Activated naive CD8-positive, alpha-beta T cell treated with anti-CD3 and anti-CD28 coated beads, Interleukin-2, amount 10 ng/mL, durations not matched to agents 7 days and 5 days (primary cell): ENCODE measurements at regions not wholly inside any gene's neighbourhood (a gene's known extent, or its start where the extent isn't known, plus 50 kb on each side); places are given as distances from the start of the nearest gene placed in this dataset.

ENCODE experiments used
- ATAC-seq: fragments of 150-1000 bp; cut with Tn5 transposase; one replicate; pipeline ENCODE4 v1.10.0; 2021; ENCODE audit warnings: low read depth, moderate library complexity
- POLR2A ChIA-PET: fragments of 350-600 bp; sonication (Branson Sonifier 250); formaldehyde crosslinking; loops from one replicate; lab custom pipeline; 2021; ENCODE audit warnings: antibody characterized with exemption; lab: Charles Lee
- DNase-seq: peaks from one replicate; pipeline ENCODE4 v3.0.0; 2021
- H3K27ac Mint-ChIP-seq: one replicate; pipeline ENCODE4 v1.8.0; 2022; ENCODE audit warnings: mild to moderate bottlenecking, mixed read lengths
- H3K27me3 Mint-ChIP-seq: one replicate; pipeline ENCODE4 v1.8.0; 2022; ENCODE audit warnings: mild to moderate bottlenecking, moderate library complexity, mixed read lengths
- H3K36me3 Mint-ChIP-seq: one replicate; pipeline ENCODE4 v1.8.0; 2021; ENCODE audit warnings: mild to moderate bottlenecking, mixed read lengths
- H3K4me1 Mint-ChIP-seq: one replicate; pipeline ENCODE4 v1.8.0; 2021; ENCODE audit warnings: mixed read lengths
- H3K4me3 Mint-ChIP-seq: one replicate; pipeline ENCODE4 v1.8.0; 2022; ENCODE audit warnings: mild to moderate bottlenecking, moderate library complexity, mixed read lengths
- H3K9me3 Mint-ChIP-seq: one replicate; pipeline ENCODE4 v1.8.0; 2021; ENCODE audit warnings: mixed read lengths

DNA sequence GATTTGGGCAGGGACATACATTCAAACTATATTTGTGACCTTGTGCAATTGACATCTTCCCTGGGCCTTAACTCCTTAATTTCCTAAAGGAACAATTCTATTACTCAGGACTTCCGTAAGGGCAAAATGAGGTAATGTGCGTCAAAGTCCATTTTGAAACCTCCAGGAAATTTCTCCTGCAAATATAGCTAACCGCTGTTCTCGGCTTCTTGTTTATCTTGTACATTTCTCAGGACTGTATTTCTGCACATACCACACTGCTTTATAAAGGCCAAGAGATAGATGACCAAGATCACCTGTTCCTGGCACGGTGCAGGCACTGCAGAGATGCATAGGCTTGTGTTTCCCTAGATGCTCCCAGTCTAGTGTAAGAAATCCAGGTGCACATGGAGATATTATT is 1009.4 kb downstream of the BCL11B start:
- ATAC-seq (no peak), DNase-seq (no peak)
- no peak overlapping the region for H3K4me3 Mint-ChIP-seq
- peaks cover 3% of the 10 kb centered on the region for H3K36me3 Mint-ChIP-seq
- no peaks in the 10 kb centered on the region for H3K27me3 Mint-ChIP-seq
- H3K4me1 Mint-ChIP-seq: peaks cover 4% of the 10 kb centered on the region
- H3K27ac Mint-ChIP-seq: no peak overlapping the region
- POLR2A ChIA-PET: no interaction called here
- peaks cover 6% of the 10 kb centered on the region for H3K9me3 Mint-ChIP-seq

DNA sequence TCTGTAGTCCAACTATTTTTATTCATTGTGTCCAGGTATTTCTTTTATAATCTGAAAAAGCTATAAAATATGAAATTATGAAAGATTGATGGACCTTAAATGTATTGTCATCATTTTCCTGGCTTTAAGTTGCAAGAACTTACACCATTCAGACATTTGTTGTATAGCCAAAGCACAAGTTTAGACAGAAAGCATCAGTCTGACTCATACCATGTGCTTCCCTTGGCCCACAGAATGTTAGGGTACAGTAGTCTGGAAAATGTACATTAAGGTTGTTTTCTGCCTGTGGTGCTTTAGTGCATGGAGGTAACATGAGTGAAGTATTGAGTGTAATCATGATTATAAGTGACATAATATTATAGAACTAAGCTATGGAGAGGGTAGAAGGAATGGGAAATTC is 1002.5 kb downstream of the BCL11B start:
- peaks cover 3% of the 10 kb centered on the region for H3K36me3 Mint-ChIP-seq
- POLR2A ChIA-PET: no interaction called here
- no peak for ATAC-seq
- peaks cover 5% of the 10 kb centered on the region for H3K4me1 Mint-ChIP-seq
- H3K27ac Mint-ChIP-seq: no peak overlapping the region
- no peak for DNase-seq
- H3K4me3 Mint-ChIP-seq: no peak overlapping the region
- peaks cover 1% of the 10 kb centered on the region for H3K27me3 Mint-ChIP-seq
- peaks cover 9% of the 10 kb centered on the region for H3K9me3 Mint-ChIP-seq

- peaks cover 5% of the 10 kb centered on the region for H3K4me1 Mint-ChIP-seq
- no peak overlapping the region for H3K4me3 Mint-ChIP-seq
- POLR2A ChIA-PET: no interaction called here
Measured at GRCh38 chr14:98270201-98270600, 1001.8 kb downstream of the BCL11B start.

DNA sequence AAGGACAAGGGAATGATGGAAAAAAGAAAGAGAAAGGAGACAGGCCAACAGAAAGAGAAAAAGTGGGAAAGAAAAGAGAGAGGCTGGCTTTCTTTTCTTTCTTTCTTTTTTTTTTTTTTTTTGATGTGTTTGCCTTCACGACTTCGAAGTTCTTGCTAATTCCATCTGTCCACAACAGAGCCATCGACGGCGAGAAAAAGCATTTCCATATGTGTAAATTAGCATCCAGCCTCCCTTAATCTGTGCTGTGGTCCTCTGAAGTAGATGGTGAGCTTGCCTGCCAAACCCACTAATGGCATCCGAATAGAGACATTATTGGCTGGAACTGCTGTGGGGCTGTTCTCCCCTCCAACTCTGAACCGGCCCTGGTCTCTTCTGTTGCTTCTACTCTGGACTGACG is 997.4 kb downstream of the BCL11B start:
- DNase-seq (no peak), ATAC-seq (no peak)
- peaks cover 3% of the 10 kb centered on the region for H3K36me3 Mint-ChIP-seq
- H3K27me3 Mint-ChIP-seq: peaks cover 1% of the 10 kb centered on the region
- peaks cover 2% of the 10 kb centered on the region for H3K4me1 Mint-ChIP-seq
- H3K4me3 Mint-ChIP-seq: no peak overlapping the region
- peaks cover 7% of the 10 kb centered on the region for H3K9me3 Mint-ChIP-seq
- POLR2A ChIA-PET: no interaction called here
- H3K27ac Mint-ChIP-seq: no peak overlapping the region

More at GRCh38 chr14:98270201-98270600, 1001.8 kb downstream of the BCL11B start:
- H3K36me3 Mint-ChIP-seq: peaks cover 3% of the 10 kb centered on the region
- peaks cover 1% of the 10 kb centered on the region for H3K27me3 Mint-ChIP-seq
- ATAC-seq (no peak), DNase-seq (no peak)
- H3K27ac Mint-ChIP-seq: no peak overlapping the region
- peaks cover 9% of the 10 kb centered on the region for H3K9me3 Mint-ChIP-seq

GRCh38 chr14:98278800-98279199 is 993.2 kb downstream of the BCL11B start:
- Mint-ChIP-seq H3K27me3 (peaks cover 1% of the 10 kb centered on the region), H3K9me3 (peaks cover 7% of the 10 kb centered on the region), H3K27ac (no peak overlapping the region), H3K36me3 (peaks cover 5% of the 10 kb centered on the region), H3K4me1 (no peaks in the 10 kb centered on the region), H3K4me3 (no peak overlapping the region)
- POLR2A ChIA-PET: no interaction called here
- ATAC-seq: no peak
- no peak for DNase-seq

DNA sequence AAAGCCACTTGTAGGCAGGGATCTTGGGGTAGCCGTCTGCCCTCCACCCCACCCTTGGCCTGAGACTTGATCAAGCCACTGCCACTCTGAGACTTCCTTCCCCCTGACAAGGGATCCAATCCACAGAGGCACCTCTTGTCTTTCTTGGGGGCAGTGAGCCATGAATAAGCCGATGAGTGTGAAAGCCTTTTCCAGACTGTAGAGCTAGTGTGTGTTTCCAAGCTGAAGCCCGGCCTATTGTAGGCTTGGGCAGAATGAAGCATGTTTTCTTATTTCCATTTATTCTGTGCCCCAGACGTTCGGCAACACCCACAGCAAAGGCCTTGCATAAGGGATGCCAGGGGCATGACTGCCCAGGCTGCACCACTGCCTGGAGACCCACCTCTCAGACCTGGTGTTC is 991.6 kb downstream of the BCL11B start:
- no peak for DNase-seq
- H3K4me3 Mint-ChIP-seq: no peak overlapping the region
- ATAC-seq: no peak
- H3K4me1 Mint-ChIP-seq: peaks cover 3% of the 10 kb centered on the region
- no peak overlapping the region for H3K27ac Mint-ChIP-seq
- peaks cover 7% of the 10 kb centered on the region for H3K9me3 Mint-ChIP-seq
- no peaks in the 10 kb centered on the region for H3K27me3 Mint-ChIP-seq
- peaks cover 4% of the 10 kb centered on the region for H3K36me3 Mint-ChIP-seq
- POLR2A ChIA-PET: no interaction called here

- H3K9me3 Mint-ChIP-seq: peaks cover 7% of the 10 kb centered on the region
- POLR2A ChIA-PET: no interaction called here
- H3K27ac Mint-ChIP-seq: no peak overlapping the region
- peaks cover under 1% of the 10 kb centered on the region for H3K27me3 Mint-ChIP-seq
- DNase-seq (no peak), ATAC-seq (no peak)
- H3K4me3 Mint-ChIP-seq: no peak overlapping the region
- peaks cover 2% of the 10 kb centered on the region for H3K36me3 Mint-ChIP-seq
- H3K4me1 Mint-ChIP-seq: peaks cover 6% of the 10 kb centered on the region
Measured at GRCh38 chr14:98288825-98289224, 983.2 kb downstream of the BCL11B start.

DNA sequence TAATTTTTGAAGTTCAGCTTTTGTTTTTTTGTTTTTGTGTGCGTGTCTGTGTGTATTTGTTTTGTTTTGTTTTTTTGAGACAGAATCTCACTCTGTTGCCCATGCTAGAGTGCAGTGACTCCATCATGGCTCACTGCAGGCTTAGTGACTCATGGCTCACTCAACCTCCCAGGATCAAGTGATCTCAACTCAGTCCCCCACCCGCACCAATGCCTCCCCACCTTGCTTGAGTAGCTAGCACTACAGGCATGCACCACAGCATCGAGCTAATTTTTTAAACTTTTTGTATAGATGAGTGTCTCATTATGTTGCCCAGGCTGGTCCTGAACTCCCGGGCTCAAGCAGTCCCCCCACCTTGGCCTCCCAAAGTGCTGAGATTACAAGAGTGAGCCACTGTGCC is 981.4 kb downstream of the BCL11B start:
- Mint-ChIP-seq H3K27me3 (peaks cover 2% of the 10 kb centered on the region), H3K27ac (no peak overlapping the region), H3K36me3 (peaks cover 2% of the 10 kb centered on the region), H3K4me1 (peaks cover 3% of the 10 kb centered on the region), H3K9me3 (peaks cover 7% of the 10 kb centered on the region), H3K4me3 (no peak overlapping the region)
- ATAC-seq (no peak), DNase-seq (no peak)
- POLR2A ChIA-PET: no interaction called here

- H3K27ac Mint-ChIP-seq: no peak overlapping the region
- no peak for DNase-seq
- H3K9me3 Mint-ChIP-seq: peaks cover 4% of the 10 kb centered on the region
- POLR2A ChIA-PET: no interaction called here
- peaks cover 2% of the 10 kb centered on the region for H3K36me3 Mint-ChIP-seq
- H3K4me1 Mint-ChIP-seq: peaks cover 3% of the 10 kb centered on the region
- peaks cover 2% of the 10 kb centered on the region for H3K27me3 Mint-ChIP-seq
- H3K4me3 Mint-ChIP-seq: no peak overlapping the region
- no peak for ATAC-seq
Measured at GRCh38 chr14:98292191-98292590, 979.8 kb downstream of the BCL11B start.

GRCh38 chr14:98293576-98293975 is 978.4 kb downstream of the BCL11B start:
- POLR2A ChIA-PET: no interaction called here
- Mint-ChIP-seq H3K4me3 (no peak overlapping the region), H3K27me3 (peaks cover 2% of the 10 kb centered on the region), H3K36me3 (peaks cover 2% of the 10 kb centered on the region), H3K27ac (no peak overlapping the region), H3K9me3 (peaks cover 4% of the 10 kb centered on the region), H3K4me1 (peaks cover 3% of the 10 kb centered on the region)
- ATAC-seq (no peak), DNase-seq (no peak)

- no peak overlapping the region for H3K27ac Mint-ChIP-seq
- H3K9me3 Mint-ChIP-seq: peaks cover 7% of the 10 kb centered on the region
- peaks cover 2% of the 10 kb centered on the region for H3K36me3 Mint-ChIP-seq
- ATAC-seq (no peak), DNase-seq (no peak)
- H3K27me3 Mint-ChIP-seq: peaks cover 2% of the 10 kb centered on the region
- peaks cover 3% of the 10 kb centered on the region for H3K4me1 Mint-ChIP-seq
- no peak overlapping the region for H3K4me3 Mint-ChIP-seq
- POLR2A ChIA-PET: no interaction called here
Measured at GRCh38 chr14:98296895-98297294, 975.1 kb downstream of the BCL11B start.

GRCh38 chr14:98297567-98297966 is 974.4 kb downstream of the BCL11B start:
- no peak for DNase-seq
- Mint-ChIP-seq H3K36me3 (no peaks in the 10 kb centered on the region), H3K27me3 (peaks cover 2% of the 10 kb centered on the region), H3K9me3 (peaks cover 4% of the 10 kb centered on the region), H3K27ac (no peak overlapping the region), H3K4me3 (no peak overlapping the region), H3K4me1 (no peaks in the 10 kb centered on the region)
- no peak for ATAC-seq
- POLR2A ChIA-PET: no interaction called here

- H3K27ac Mint-ChIP-seq: no peak overlapping the region
- no peak for ATAC-seq
- POLR2A ChIA-PET: no interaction called here
- no peak overlapping the region for H3K4me3 Mint-ChIP-seq
- H3K4me1 Mint-ChIP-seq: no peaks in the 10 kb centered on the region
- peaks cover 2% of the 10 kb centered on the region for H3K27me3 Mint-ChIP-seq
- H3K36me3 Mint-ChIP-seq: no peaks in the 10 kb centered on the region
- peaks cover 4% of the 10 kb centered on the region for H3K9me3 Mint-ChIP-seq
- DNase-seq: no peak
Measured at GRCh38 chr14:98298481-98299244, 973.3 kb downstream of the BCL11B start.

DNA sequence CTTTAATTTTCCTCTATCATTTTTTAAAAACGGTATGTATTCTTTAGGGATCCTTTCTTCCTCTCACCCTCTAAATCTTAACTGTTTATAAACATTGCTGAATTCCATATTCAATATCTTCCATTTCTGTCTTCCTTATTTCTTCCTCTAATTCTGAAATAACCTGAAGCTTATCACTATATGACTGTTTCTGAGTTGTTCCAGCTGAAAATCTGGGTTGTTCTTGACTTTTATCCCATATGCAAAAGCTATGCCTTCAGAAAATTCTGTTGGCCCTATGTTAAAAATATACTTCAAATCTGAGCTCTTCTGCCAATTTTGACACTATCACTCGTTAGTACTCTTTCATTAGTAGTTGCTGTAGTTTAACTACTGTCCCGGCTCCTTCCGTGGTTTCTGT is 970.3 kb downstream of the BCL11B start:
- DNase-seq: no peak
- POLR2A ChIA-PET: no interaction called here

More for the DNA sequence above, 970.3 kb downstream of the BCL11B start:
- no peak overlapping the region for H3K27ac Mint-ChIP-seq
- H3K27me3 Mint-ChIP-seq: no peaks in the 10 kb centered on the region
- no peaks in the 10 kb centered on the region for H3K4me1 Mint-ChIP-seq
- H3K4me3 Mint-ChIP-seq: no peak overlapping the region
- peaks cover 7% of the 10 kb centered on the region for H3K9me3 Mint-ChIP-seq
- H3K36me3 Mint-ChIP-seq: no peaks in the 10 kb centered on the region
- no peak for ATAC-seq
